ENCODE measurements at regions not wholly inside any gene's neighbourhood (a gene's known extent, or its start where the extent isn't known, plus 50 kb on each side); places are given as distances from the start of the nearest gene placed in this dataset.

GRCh38 chr16:9188721-9189120, 97.3 kb downstream of the HAPSTR1 start:
- Mint-ChIP-seq H3K27ac (no peak overlapping the region), H3K36me3 (no peaks in the 10 kb centered on the region), H3K4me1 (no peaks in the 10 kb centered on the region), H3K9me3 (no peaks in the 10 kb centered on the region), H3K4me3 (no peak overlapping the region), H3K27me3 (ENCODE audit: low read depth in 2 of 2) (peaks cover 0 to 1% of the 10 kb centered on the region in 2 donors)
- Histone ChIP-seq H3K4me1 (ENCODE audit: control insufficient read depth, insufficient read depth, low read length) (no peaks in the 10 kb centered on the region), H3K27me3 (ENCODE audit: control insufficient read depth, insufficient read depth, low read length) (no peaks in the 10 kb centered on the region), H3K9me3 (ENCODE audit: control insufficient read depth, insufficient read depth, low read length) (no peaks in the 10 kb centered on the region), H3K4me3 (ENCODE audit: low read length) (no peak overlapping the region), H3K27ac (ENCODE audit: low read length) (no peak overlapping the region), H3K36me3 (ENCODE audit: control insufficient read depth, insufficient read depth, low read length) (no peaks in the 10 kb centered on the region)
- TF ChIP-seq, protein P1, sequence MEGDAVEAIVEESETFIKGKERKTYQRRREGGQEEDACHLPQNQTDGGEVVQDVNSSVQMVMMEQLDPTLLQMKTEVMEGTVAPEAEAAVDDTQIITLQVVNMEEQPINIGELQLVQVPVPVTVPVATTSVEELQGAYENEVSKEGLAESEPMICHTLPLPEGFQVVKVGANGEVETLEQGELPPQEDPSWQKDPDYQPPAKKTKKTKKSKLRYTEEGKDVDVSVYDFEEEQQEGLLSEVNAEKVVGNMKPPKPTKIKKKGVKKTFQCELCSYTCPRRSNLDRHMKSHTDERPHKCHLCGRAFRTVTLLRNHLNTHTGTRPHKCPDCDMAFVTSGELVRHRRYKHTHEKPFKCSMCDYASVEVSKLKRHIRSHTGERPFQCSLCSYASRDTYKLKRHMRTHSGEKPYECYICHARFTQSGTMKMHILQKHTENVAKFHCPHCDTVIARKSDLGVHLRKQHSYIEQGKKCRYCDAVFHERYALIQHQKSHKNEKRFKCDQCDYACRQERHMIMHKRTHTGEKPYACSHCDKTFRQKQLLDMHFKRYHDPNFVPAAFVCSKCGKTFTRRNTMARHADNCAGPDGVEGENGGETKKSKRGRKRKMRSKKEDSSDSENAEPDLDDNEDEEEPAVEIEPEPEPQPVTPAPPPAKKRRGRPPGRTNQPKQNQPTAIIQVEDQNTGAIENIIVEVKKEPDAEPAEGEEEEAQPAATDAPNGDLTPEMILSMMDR (IDR thresholded peaks at IDR 0.05): no peak
- intact Hi-C loops (cut with micrococcal nuclease): no loop called here
- ATAC-seq (no peak), DNase-seq (no peak)
- 98% methylated on average over 2 of the region's 3 CpGs for WGBS (ENCODE audit: insufficient coverage)

- Histone ChIP-seq H3K27ac (ENCODE audit: low read length) (no peak overlapping the region), H3K4me1 (ENCODE audit: control insufficient read depth, insufficient read depth, low read length) (no peaks in the 10 kb centered on the region), H3K4me3 (ENCODE audit: low read length) (no peak overlapping the region), H3K9me3 (ENCODE audit: control insufficient read depth, insufficient read depth, low read length) (no peaks in the 10 kb centered on the region), H3K36me3 (ENCODE audit: control insufficient read depth, insufficient read depth, low read length) (no peaks in the 10 kb centered on the region), H3K27me3 (ENCODE audit: control insufficient read depth, insufficient read depth, low read length) (no peaks in the 10 kb centered on the region)
- ATAC-seq: no peak
- H3K4me3 Mint-ChIP-seq: no peak overlapping the region
- H3K27ac Mint-ChIP-seq: no peak overlapping the region
- H3K27me3 Mint-ChIP-seq (ENCODE audit: low read depth in 2 of 2): peaks cover 0 to 3% of the 10 kb centered on the region in 2 donors
- no peaks in the 10 kb centered on the region for H3K36me3 Mint-ChIP-seq
- intact Hi-C loops (cut with micrococcal nuclease): no loop called here
- TF ChIP-seq, protein P1 (IDR thresholded peaks at IDR 0.05): no peak
- H3K4me1 Mint-ChIP-seq: no peaks in the 10 kb centered on the region
- no peaks in the 10 kb centered on the region for H3K9me3 Mint-ChIP-seq
- no peak for DNase-seq
These were observed 99.9 kb downstream of the HAPSTR1 start for GRCh38 chr16:9191274-9191850.

DNA sequence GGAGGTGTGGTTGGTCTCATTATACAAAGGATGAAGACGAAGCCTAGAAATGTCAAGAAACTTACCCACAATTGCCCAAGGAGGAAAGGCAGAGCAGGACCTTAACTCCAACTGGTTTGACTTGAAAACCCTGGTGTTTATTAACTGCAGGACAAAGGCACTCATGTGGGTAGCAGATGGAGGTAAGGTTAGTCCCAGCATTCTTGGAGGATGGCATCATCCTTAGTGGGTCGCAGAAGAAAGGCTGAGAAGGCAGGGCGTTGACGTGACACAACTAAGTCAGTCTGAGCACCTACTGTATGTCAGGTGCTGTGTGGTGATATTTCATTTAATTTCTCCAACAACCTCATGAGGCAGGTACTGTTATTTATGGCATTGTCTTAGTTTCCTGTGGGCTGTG, 101.3 kb downstream of the HAPSTR1 start:
- ATAC-seq (no peak), DNase-seq (no peak)
- intact Hi-C loops (cut with micrococcal nuclease): no loop called here
- Mint-ChIP-seq H3K27ac (no peak overlapping the region), H3K36me3 (no peaks in the 10 kb centered on the region), H3K4me3 (no peak overlapping the region), H3K27me3 (ENCODE audit: low read depth in 2 of 2) (peaks cover 0 to 7% of the 10 kb centered on the region in 2 donors), H3K9me3 (no peaks in the 10 kb centered on the region), H3K4me1 (no peaks in the 10 kb centered on the region)
- no peaks in the 10 kb centered on the region for H3K4me1 ChIP-seq (ENCODE audit: control insufficient read depth, insufficient read depth, low read length)
- WGBS (ENCODE audit: insufficient coverage): 88% methylated on average over 3 of the region's 4 CpGs
- no peaks in the 10 kb centered on the region for H3K27me3 ChIP-seq (ENCODE audit: control insufficient read depth, insufficient read depth, low read length)
- H3K36me3 ChIP-seq (ENCODE audit: control insufficient read depth, insufficient read depth, low read length): no peaks in the 10 kb centered on the region
- no peaks in the 10 kb centered on the region for H3K9me3 ChIP-seq (ENCODE audit: control insufficient read depth, insufficient read depth, low read length)
- H3K4me3 ChIP-seq (ENCODE audit: low read length): no peak overlapping the region
- H3K27ac ChIP-seq (ENCODE audit: low read length): no peak overlapping the region
- TF ChIP-seq, protein P1 (IDR thresholded peaks at IDR 0.05): no peak

DNA sequence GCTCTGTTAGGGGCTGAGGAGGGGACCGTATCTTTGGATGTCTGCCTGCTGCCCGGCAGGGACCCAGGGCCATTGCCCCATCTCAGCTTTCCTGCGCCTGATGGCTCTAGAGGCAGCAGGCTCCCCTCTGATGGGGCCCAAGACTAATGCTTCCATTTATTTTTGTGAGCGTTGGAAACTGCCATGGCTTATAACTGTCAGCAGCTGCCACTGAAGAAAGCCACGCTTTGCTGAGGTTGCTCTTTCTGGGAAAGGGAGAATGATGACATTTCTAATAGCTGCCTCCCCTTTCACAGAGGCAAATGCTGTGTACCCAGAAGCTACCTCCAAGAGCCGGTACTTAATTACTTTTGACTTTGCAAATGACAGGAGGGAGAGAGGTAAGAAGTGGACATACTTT, 103.8 kb downstream of the HAPSTR1 start:
- H3K27ac ChIP-seq (ENCODE audit: low read length): no peak overlapping the region
- H3K36me3 ChIP-seq (ENCODE audit: control insufficient read depth, insufficient read depth, low read length): no peaks in the 10 kb centered on the region
- H3K4me1 ChIP-seq (ENCODE audit: control insufficient read depth, insufficient read depth, low read length): no peaks in the 10 kb centered on the region
- no peak for DNase-seq
- ATAC-seq: no peak
- Mint-ChIP-seq H3K4me3 (no peak overlapping the region), H3K4me1 (no peaks in the 10 kb centered on the region), H3K36me3 (no peaks in the 10 kb centered on the region), H3K9me3 (no peaks in the 10 kb centered on the region), H3K27ac (no peak overlapping the region), H3K27me3 (ENCODE audit: low read depth in 2 of 2) (peaks cover 8 to 10% of the 10 kb centered on the region in 2 donors)
- WGBS (ENCODE audit: insufficient coverage): 71% methylated on average over 6 of the region's 6 CpGs
- H3K9me3 ChIP-seq (ENCODE audit: control insufficient read depth, insufficient read depth, low read length): no peaks in the 10 kb centered on the region
- intact Hi-C loops (cut with micrococcal nuclease): no loop called here
- no peaks in the 10 kb centered on the region for H3K27me3 ChIP-seq (ENCODE audit: control insufficient read depth, insufficient read depth, low read length)
- TF ChIP-seq, protein P1 (IDR thresholded peaks at IDR 0.05): no peak
- H3K4me3 ChIP-seq (ENCODE audit: low read length): no peak overlapping the region
